ENCODE measurements at regions not wholly inside any gene's neighbourhood (a gene's known extent, or its start where the extent isn't known, plus 50 kb on each side); places are given as distances from the start of the nearest gene placed in this dataset.

DNA sequence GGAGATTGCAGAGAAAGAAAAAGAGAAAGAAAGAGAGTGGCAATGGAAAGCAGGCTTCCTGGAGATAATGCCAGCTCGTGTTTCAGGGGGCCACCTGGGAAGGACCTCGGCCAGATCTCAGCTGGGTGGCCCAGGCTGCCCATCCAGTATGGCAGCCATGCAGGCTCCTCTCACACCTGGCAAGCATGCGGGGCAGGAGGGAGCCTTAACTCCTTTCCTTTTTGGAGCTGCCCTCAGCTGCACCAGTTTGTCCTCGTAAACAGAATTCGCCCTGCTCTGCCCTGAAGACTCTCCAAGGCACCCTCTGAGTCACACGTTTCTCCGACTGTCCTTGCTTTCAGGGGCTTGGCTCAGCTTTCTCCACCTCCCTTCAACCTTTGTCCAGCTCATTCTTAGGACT lies 59.5 kb upstream of the IGFBP5 start:
- TF ChIP-seq, protein P1, sequence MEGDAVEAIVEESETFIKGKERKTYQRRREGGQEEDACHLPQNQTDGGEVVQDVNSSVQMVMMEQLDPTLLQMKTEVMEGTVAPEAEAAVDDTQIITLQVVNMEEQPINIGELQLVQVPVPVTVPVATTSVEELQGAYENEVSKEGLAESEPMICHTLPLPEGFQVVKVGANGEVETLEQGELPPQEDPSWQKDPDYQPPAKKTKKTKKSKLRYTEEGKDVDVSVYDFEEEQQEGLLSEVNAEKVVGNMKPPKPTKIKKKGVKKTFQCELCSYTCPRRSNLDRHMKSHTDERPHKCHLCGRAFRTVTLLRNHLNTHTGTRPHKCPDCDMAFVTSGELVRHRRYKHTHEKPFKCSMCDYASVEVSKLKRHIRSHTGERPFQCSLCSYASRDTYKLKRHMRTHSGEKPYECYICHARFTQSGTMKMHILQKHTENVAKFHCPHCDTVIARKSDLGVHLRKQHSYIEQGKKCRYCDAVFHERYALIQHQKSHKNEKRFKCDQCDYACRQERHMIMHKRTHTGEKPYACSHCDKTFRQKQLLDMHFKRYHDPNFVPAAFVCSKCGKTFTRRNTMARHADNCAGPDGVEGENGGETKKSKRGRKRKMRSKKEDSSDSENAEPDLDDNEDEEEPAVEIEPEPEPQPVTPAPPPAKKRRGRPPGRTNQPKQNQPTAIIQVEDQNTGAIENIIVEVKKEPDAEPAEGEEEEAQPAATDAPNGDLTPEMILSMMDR (IDR thresholded peaks at IDR 0.05; ENCODE audit: extremely low read depth in 1 of 2, insufficient read depth in 1 of 2, low read depth in 1 of 2, low read length in 2 of 2) = no peak
- TF ChIP-seq POLR2A (IDR thresholded peaks at IDR 0.05; ENCODE audit: low read depth, low read length) (no peak), GATA2 (IDR thresholded peaks at IDR 0.05; ENCODE audit: insufficient read depth, insufficient read length, low read depth, low read length) (no peak), EZH2 (IDR thresholded peaks at IDR 0.05; ENCODE audit: borderline replicate concordance, low read depth, low read length, severe bottlenecking) (no peak), JUN (IDR thresholded peaks at IDR 0.05; ENCODE audit: borderline replicate concordance, insufficient read depth, insufficient read length, low read depth) (no peak), POLR2AphosphoS5 (IDR thresholded peaks at IDR 0.05; ENCODE audit: insufficient read depth, low read depth, low read length) (no peak), FOS (IDR thresholded peaks at IDR 0.05; ENCODE audit: borderline replicate concordance, insufficient read depth, low read length) (no peak)
- TF ChIP-seq, protein P2, sequence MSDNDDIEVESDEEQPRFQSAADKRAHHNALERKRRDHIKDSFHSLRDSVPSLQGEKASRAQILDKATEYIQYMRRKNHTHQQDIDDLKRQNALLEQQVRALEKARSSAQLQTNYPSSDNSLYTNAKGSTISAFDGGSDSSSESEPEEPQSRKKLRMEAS (IDR thresholded peaks at IDR 0.05; ENCODE audit: insufficient read depth, insufficient read length) = no peak
